ENCODE measurements at regions not wholly inside any gene's neighbourhood (a gene's known extent, or its start where the extent isn't known, plus 50 kb on each side); places are given as distances from the start of the nearest gene placed in this dataset.
"Not testable (repeated sequence)": the region's sequence is repeated elsewhere in the genome, so short reads cannot be mapped to it uniquely, and the experiment has no call there.

GRCh38 chr22:11561744-11562143, 3966.2 kb upstream of the OR11H1 start:
- H3K4me1 Mint-ChIP-seq (ENCODE audit: insufficient read depth, unreplicated experiment); CTCF ChIA-PET; intact Hi-C loops (cut with micrococcal nuclease); H3K27me3 Mint-ChIP-seq (ENCODE audit: insufficient read depth, unreplicated experiment); BruUV-seq (replicated peaks); H3K36me3 Mint-ChIP-seq (ENCODE audit: insufficient read depth, unreplicated experiment); POLR2A ChIA-PET; H3K4me3 Mint-ChIP-seq (ENCODE audit: unreplicated experiment); H3K27ac Mint-ChIP-seq (ENCODE audit: low read depth, unreplicated experiment); DNase-seq (ENCODE audit: unreplicated experiment): not testable (repeated sequence)
- H3K9me3 Mint-ChIP-seq (ENCODE audit: unreplicated experiment) = peaks cover 11% of the 10 kb centered on the region

GRCh38 chr22:11568837-11569563, 3959.0 kb upstream of the OR11H1 start:
- CTCF ChIA-PET; H3K27ac Mint-ChIP-seq (ENCODE audit: low read depth, unreplicated experiment); POLR2A ChIA-PET; H3K4me3 Mint-ChIP-seq (ENCODE audit: unreplicated experiment); BruUV-seq (replicated peaks); H3K36me3 Mint-ChIP-seq (ENCODE audit: insufficient read depth, unreplicated experiment); DNase-seq (ENCODE audit: unreplicated experiment); intact Hi-C loops (cut with micrococcal nuclease); H3K4me1 Mint-ChIP-seq (ENCODE audit: insufficient read depth, unreplicated experiment); H3K27me3 Mint-ChIP-seq (ENCODE audit: insufficient read depth, unreplicated experiment): not testable (repeated sequence)
- peaks cover 36% of the 10 kb centered on the region for H3K9me3 Mint-ChIP-seq (ENCODE audit: unreplicated experiment)

GRCh38 chr22:11569564-11569940, 3958.4 kb upstream of the OR11H1 start:
- H3K36me3 Mint-ChIP-seq (ENCODE audit: insufficient read depth, unreplicated experiment); intact Hi-C loops (cut with micrococcal nuclease); H3K4me1 Mint-ChIP-seq (ENCODE audit: insufficient read depth, unreplicated experiment); CTCF ChIA-PET; POLR2A ChIA-PET; H3K4me3 Mint-ChIP-seq (ENCODE audit: unreplicated experiment); H3K27ac Mint-ChIP-seq (ENCODE audit: low read depth, unreplicated experiment); H3K27me3 Mint-ChIP-seq (ENCODE audit: insufficient read depth, unreplicated experiment); DNase-seq (ENCODE audit: unreplicated experiment); BruUV-seq (replicated peaks): not testable (repeated sequence)
- peaks cover 42% of the 10 kb centered on the region for H3K9me3 Mint-ChIP-seq (ENCODE audit: unreplicated experiment)

- H3K36me3 Mint-ChIP-seq (ENCODE audit: insufficient read depth, unreplicated experiment); H3K27me3 Mint-ChIP-seq (ENCODE audit: insufficient read depth, unreplicated experiment); BruUV-seq (replicated peaks); H3K4me3 Mint-ChIP-seq (ENCODE audit: unreplicated experiment); H3K27ac Mint-ChIP-seq (ENCODE audit: low read depth, unreplicated experiment); CTCF ChIA-PET; intact Hi-C loops (cut with micrococcal nuclease); DNase-seq (ENCODE audit: unreplicated experiment); H3K4me1 Mint-ChIP-seq (ENCODE audit: insufficient read depth, unreplicated experiment); POLR2A ChIA-PET: not testable (repeated sequence)
- H3K9me3 Mint-ChIP-seq (ENCODE audit: unreplicated experiment) = peaks cover 55% of the 10 kb centered on the region
These were observed 3954.8 kb upstream of the OR11H1 start for GRCh38 chr22:11573154-11573553.

- peaks cover 59% of the 10 kb centered on the region for H3K9me3 Mint-ChIP-seq (ENCODE audit: unreplicated experiment)
- H3K4me3 Mint-ChIP-seq (ENCODE audit: unreplicated experiment); H3K27ac Mint-ChIP-seq (ENCODE audit: low read depth, unreplicated experiment); BruUV-seq (replicated peaks); H3K27me3 Mint-ChIP-seq (ENCODE audit: insufficient read depth, unreplicated experiment); CTCF ChIA-PET; DNase-seq (ENCODE audit: unreplicated experiment); POLR2A ChIA-PET; H3K4me1 Mint-ChIP-seq (ENCODE audit: insufficient read depth, unreplicated experiment); intact Hi-C loops (cut with micrococcal nuclease); H3K36me3 Mint-ChIP-seq (ENCODE audit: insufficient read depth, unreplicated experiment): not testable (repeated sequence)
These were observed 3953.8 kb upstream of the OR11H1 start for GRCh38 chr22:11574231-11574630.

GRCh38 chr22:11574659-11575058, 3953.3 kb upstream of the OR11H1 start:
- POLR2A ChIA-PET; H3K4me3 Mint-ChIP-seq (ENCODE audit: unreplicated experiment); H3K36me3 Mint-ChIP-seq (ENCODE audit: insufficient read depth, unreplicated experiment); CTCF ChIA-PET; BruUV-seq (replicated peaks); H3K27me3 Mint-ChIP-seq (ENCODE audit: insufficient read depth, unreplicated experiment); H3K4me1 Mint-ChIP-seq (ENCODE audit: insufficient read depth, unreplicated experiment); H3K27ac Mint-ChIP-seq (ENCODE audit: low read depth, unreplicated experiment); intact Hi-C loops (cut with micrococcal nuclease); DNase-seq (ENCODE audit: unreplicated experiment): not testable (repeated sequence)
- peaks cover 63% of the 10 kb centered on the region for H3K9me3 Mint-ChIP-seq (ENCODE audit: unreplicated experiment)

GRCh38 chr22:11576740-11577139, 3951.3 kb upstream of the OR11H1 start:
- not testable (repeated sequence) for H3K36me3 Mint-ChIP-seq (ENCODE audit: insufficient read depth, unreplicated experiment); H3K27me3 Mint-ChIP-seq (ENCODE audit: insufficient read depth, unreplicated experiment)

GRCh38 chr22:11578115-11578514, 3949.9 kb upstream of the OR11H1 start:
- H3K27ac Mint-ChIP-seq (ENCODE audit: low read depth, unreplicated experiment); H3K4me3 Mint-ChIP-seq (ENCODE audit: unreplicated experiment); CTCF ChIA-PET; H3K36me3 Mint-ChIP-seq (ENCODE audit: insufficient read depth, unreplicated experiment); POLR2A ChIA-PET; intact Hi-C loops (cut with micrococcal nuclease); BruUV-seq (replicated peaks); H3K4me1 Mint-ChIP-seq (ENCODE audit: insufficient read depth, unreplicated experiment); H3K27me3 Mint-ChIP-seq (ENCODE audit: insufficient read depth, unreplicated experiment); DNase-seq (ENCODE audit: unreplicated experiment): not testable (repeated sequence)
- peaks cover 68% of the 10 kb centered on the region for H3K9me3 Mint-ChIP-seq (ENCODE audit: unreplicated experiment)

More at GRCh38 chr22:11576740-11577139, 3951.3 kb upstream of the OR11H1 start:
- intact Hi-C loops (cut with micrococcal nuclease); POLR2A ChIA-PET; H3K27ac Mint-ChIP-seq (ENCODE audit: low read depth, unreplicated experiment); H3K4me3 Mint-ChIP-seq (ENCODE audit: unreplicated experiment); CTCF ChIA-PET; BruUV-seq (replicated peaks); H3K4me1 Mint-ChIP-seq (ENCODE audit: insufficient read depth, unreplicated experiment); DNase-seq (ENCODE audit: unreplicated experiment): not testable (repeated sequence)
- H3K9me3 Mint-ChIP-seq (ENCODE audit: unreplicated experiment) = peaks cover 63% of the 10 kb centered on the region

- DNase-seq (ENCODE audit: unreplicated experiment); BruUV-seq (replicated peaks); intact Hi-C loops (cut with micrococcal nuclease); H3K4me1 Mint-ChIP-seq (ENCODE audit: insufficient read depth, unreplicated experiment); POLR2A ChIA-PET; H3K27me3 Mint-ChIP-seq (ENCODE audit: insufficient read depth, unreplicated experiment); H3K4me3 Mint-ChIP-seq (ENCODE audit: unreplicated experiment); H3K27ac Mint-ChIP-seq (ENCODE audit: low read depth, unreplicated experiment); H3K36me3 Mint-ChIP-seq (ENCODE audit: insufficient read depth, unreplicated experiment); CTCF ChIA-PET: not testable (repeated sequence)
- H3K9me3 Mint-ChIP-seq (ENCODE audit: unreplicated experiment) = peaks cover 72% of the 10 kb centered on the region
These were observed 3949.4 kb upstream of the OR11H1 start for GRCh38 chr22:11578551-11578950.

- intact Hi-C loops (cut with micrococcal nuclease); BruUV-seq (replicated peaks); H3K4me1 Mint-ChIP-seq (ENCODE audit: insufficient read depth, unreplicated experiment); H3K27me3 Mint-ChIP-seq (ENCODE audit: insufficient read depth, unreplicated experiment); H3K27ac Mint-ChIP-seq (ENCODE audit: low read depth, unreplicated experiment); CTCF ChIA-PET; H3K4me3 Mint-ChIP-seq (ENCODE audit: unreplicated experiment); H3K36me3 Mint-ChIP-seq (ENCODE audit: insufficient read depth, unreplicated experiment); DNase-seq (ENCODE audit: unreplicated experiment); POLR2A ChIA-PET: not testable (repeated sequence)
- H3K9me3 Mint-ChIP-seq (ENCODE audit: unreplicated experiment) = peaks cover 70% of the 10 kb centered on the region
These were observed 3945.9 kb upstream of the OR11H1 start for GRCh38 chr22:11582048-11582447.
